Peyer's patch (tissue), 4 donors: ENCODE measurements at regions not wholly inside any gene's neighbourhood (a gene's known extent, or its start where the extent isn't known, plus 50 kb on each side); places are given as distances from the start of the nearest gene placed in this dataset.

ENCODE experiments used
- DNase-seq, 3 donors: peaks; one replicate each; pipeline ENCODE4 v3.0.0-alpha.2; 2017 to 2019
- H3K27ac ChIP-seq, 4 donors: fragments of 200-600 bp; sonication (generic); one replicate each; pipeline ENCODE4 v1.5.1; 2016 to 2019
- H3K27me3 ChIP-seq, 2 donors: fragments of 200-600 bp; sonication (generic); one replicate each; pipeline ENCODE4 v1.5.1; 2019
- H3K36me3 ChIP-seq, 3 donors: fragments of 200-600 bp; sonication (generic); one replicate each; pipeline ENCODE4 v1.5.1; 2016 to 2019
- H3K4me1 ChIP-seq, 4 donors: fragments of 200-600 bp; sonication (generic); one replicate each; pipeline ENCODE4 v1.5.1; 2016 to 2019
- H3K4me3 ChIP-seq, 4 donors: fragments of 200-600 bp; sonication (generic); 1 replicate in 3 of 4; 2 replicates in 1 of 4; pipeline ENCODE4 v1.5.1; 2016 to 2019; ENCODE audit warnings: mild to moderate bottlenecking in 1 of 4
- H3K9me3 ChIP-seq, 4 donors: fragments of 200-600 bp; sonication (generic); one replicate each; pipeline ENCODE4 v1.5.1; 2016 to 2019; ENCODE audit warnings: mild to moderate bottlenecking in 1 of 4
- POLR2A ChIP-seq, 2 donors: fragments of 450-650 bp; IDR thresholded peaks; one replicate each; pipeline ENCODE4 v1.5.1; 2017; ENCODE audit warnings: antibody characterized with exemption in 2 of 2, mild to moderate bottlenecking in 2 of 2, moderate library complexity in 2 of 2
- TF ChIP-seq, protein P1 (sequence below), 6 experiments: fragments of 450-650 bp in 4 of 6; fragments of 200-600 bp in 2 of 6; sonication (generic) in 1 of 6; IDR thresholded peaks; one replicate each; pipeline ENCODE4 v1.5.1; 2017 to 2019; ENCODE audit warnings: antibody characterized with exemption in 6 of 6, mild to moderate bottlenecking in 3 of 6, moderate library complexity in 1 of 6

DNA sequence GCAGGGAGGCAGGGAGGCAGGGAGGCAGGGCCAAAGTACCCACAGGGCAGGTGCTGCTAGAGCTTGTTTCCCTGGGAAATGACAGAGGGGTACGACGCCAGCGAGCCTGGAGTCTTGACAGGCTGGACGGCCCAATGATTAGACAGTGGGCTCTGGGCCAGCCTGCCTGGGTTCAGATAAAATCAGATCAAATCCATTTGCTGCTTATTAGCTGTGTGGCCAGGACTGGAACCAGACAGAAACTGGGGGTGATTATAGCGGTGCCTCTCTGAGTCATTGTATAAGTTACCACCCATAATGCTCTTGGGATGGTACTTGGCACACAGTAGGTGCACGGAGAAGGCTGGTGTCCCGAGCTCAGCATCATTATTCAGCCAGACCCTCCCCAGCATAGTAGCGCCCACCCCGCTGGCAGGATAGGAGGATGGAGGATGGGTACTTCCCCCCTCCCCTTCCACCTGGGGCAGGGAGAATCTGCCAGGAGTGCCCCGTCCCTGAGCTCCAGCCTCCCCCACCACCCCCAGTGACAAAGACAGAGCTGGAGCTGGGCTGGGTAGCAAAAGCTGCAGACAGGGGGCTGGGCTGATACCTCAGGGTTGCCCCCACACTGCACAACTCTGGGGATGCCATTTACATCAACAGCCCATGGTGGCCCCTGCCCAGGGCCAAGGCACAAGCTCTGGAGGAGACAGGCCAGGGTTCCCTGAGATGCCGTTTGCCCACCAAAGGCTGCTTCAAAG lies 77.6 kb upstream of the TNRC6C start:
- peaks cover 0 to 30% (median 28%) of the 10 kb centered on the region in 4 donors for H3K4me1 ChIP-seq
- H3K4me3 ChIP-seq: peak overlapping the region in 1 of 4 donors; percentile 29
- H3K27ac ChIP-seq: peak overlapping the region; percentile 33 to 77 (median 68)
- no peak for DNase-seq
- peaks cover 0 to 6% (median 0%) of the 10 kb centered on the region in 4 donors for H3K9me3 ChIP-seq
- TF ChIP-seq, protein P1, sequence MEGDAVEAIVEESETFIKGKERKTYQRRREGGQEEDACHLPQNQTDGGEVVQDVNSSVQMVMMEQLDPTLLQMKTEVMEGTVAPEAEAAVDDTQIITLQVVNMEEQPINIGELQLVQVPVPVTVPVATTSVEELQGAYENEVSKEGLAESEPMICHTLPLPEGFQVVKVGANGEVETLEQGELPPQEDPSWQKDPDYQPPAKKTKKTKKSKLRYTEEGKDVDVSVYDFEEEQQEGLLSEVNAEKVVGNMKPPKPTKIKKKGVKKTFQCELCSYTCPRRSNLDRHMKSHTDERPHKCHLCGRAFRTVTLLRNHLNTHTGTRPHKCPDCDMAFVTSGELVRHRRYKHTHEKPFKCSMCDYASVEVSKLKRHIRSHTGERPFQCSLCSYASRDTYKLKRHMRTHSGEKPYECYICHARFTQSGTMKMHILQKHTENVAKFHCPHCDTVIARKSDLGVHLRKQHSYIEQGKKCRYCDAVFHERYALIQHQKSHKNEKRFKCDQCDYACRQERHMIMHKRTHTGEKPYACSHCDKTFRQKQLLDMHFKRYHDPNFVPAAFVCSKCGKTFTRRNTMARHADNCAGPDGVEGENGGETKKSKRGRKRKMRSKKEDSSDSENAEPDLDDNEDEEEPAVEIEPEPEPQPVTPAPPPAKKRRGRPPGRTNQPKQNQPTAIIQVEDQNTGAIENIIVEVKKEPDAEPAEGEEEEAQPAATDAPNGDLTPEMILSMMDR (IDR thresholded peaks at IDR 0.05): no peak
- TF ChIP-seq POLR2A (IDR thresholded peaks at IDR 0.05): no peak
- H3K36me3 ChIP-seq: no peaks in the 10 kb centered on the region
- H3K27me3 ChIP-seq: no peaks in the 10 kb centered on the region

DNA sequence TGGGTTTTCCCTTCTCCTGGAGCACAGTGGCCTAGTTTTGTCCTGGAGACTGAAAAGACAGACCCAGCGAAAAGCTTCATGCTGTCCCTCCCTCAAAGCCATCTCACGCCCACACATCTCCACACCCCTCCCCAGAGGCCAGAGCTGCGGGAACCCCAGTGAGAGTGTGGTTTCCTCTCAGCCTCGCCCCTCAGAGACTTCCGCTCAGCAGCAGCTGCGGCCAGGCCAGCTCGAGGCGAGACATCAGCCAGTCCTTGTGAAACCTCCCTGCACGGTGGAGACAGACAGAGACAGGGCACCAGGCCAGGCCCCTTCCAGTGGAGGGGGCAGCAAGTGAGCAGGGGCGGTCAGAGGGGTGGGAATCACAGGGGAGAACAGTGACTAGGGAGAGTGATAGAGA lies 77.0 kb upstream of the TNRC6C start:
- Histone ChIP-seq H3K9me3 (no peaks in the 10 kb centered on the region), H3K36me3 (no peaks in the 10 kb centered on the region), H3K27ac (peak overlapping the region; percentile 33 to 77 (median 68)), H3K27me3 (no peaks in the 10 kb centered on the region), H3K4me3 (peak overlapping the region in 1 of 4 donors; percentile 29), H3K4me1 (peaks cover 0 to 30% (median 28%) of the 10 kb centered on the region in 4 donors)
- TF ChIP-seq, protein P1 (IDR thresholded peaks at IDR 0.05): no peak
- TF ChIP-seq POLR2A (IDR thresholded peaks at IDR 0.05): no peak
- DNase-seq: peak; percentile 66 to 94 (median 91)

DNA sequence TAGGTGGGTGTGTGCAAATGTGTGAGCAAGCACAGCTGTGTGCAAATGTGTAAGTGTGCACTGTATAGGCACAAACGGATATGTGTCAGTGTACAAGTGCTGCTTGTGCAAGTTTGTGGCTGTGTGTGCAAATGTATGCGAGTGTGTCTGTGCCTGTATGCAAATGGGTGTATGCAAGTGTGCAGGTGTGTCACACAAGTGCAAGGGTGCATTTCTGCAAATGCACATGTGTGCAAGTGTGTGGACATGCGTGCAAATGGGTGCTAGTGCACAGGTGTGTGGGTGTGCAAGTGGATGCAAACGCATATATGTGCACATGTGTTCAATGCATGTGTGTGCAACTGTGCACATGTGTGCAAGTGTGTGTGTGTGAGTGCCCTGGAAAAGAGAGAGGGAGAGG lies 76.5 kb upstream of the TNRC6C start:
- no peaks in the 10 kb centered on the region for H3K36me3 ChIP-seq
- TF ChIP-seq POLR2A (IDR thresholded peaks at IDR 0.05): no peak
- TF ChIP-seq, protein P1 (IDR thresholded peaks at IDR 0.05): no peak
- H3K4me3 ChIP-seq: peak overlapping the region in 1 of 4 donors; percentile 29
- no peaks in the 10 kb centered on the region for H3K9me3 ChIP-seq
- H3K27me3 ChIP-seq: no peaks in the 10 kb centered on the region
- peaks cover 0 to 30% (median 28%) of the 10 kb centered on the region in 4 donors for H3K4me1 ChIP-seq
- H3K27ac ChIP-seq: peak overlapping the region; percentile 47 to 77 (median 73)
- no peak for DNase-seq

DNA sequence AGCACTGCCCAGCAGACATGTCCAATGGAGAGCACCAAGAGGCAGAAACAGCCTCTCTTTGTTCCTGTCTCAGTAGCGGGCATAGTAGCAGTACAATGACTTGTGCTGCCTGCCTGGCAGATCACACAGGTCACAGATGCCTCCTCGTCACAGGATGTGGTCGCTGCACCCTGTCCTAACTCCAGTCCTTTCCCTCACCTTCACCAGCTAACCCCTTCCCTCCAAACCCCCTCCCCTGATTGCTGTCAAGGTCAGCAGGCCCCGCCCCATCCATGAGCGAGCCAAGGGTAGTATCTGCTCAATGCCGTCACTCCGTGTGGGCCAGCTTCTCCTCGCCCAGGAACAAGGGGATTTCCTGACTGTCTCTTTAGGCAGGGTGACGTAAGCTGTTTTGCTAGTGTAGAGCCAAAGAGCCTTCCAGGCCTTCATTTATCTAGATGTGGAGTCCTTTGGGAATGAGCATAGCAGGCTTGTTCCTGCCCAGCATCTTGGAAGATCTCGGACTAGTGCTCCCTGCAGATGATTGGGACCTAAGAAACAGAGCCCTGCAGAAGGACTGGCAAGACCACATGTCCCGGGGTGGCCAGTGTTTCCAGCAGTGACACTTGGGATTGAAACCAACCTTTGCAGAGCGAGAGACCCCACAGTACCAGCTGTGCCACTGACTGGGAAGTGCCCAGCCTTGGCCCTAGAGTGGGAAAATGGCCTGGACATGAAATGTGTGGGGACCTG lies 75.9 kb upstream of the TNRC6C start:
- TF ChIP-seq POLR2A (IDR thresholded peaks at IDR 0.05): no peak
- TF ChIP-seq, protein P1 (IDR thresholded peaks at IDR 0.05): no peak
- Histone ChIP-seq H3K9me3 (no peaks in the 10 kb centered on the region), H3K27me3 (no peaks in the 10 kb centered on the region), H3K27ac (peak overlapping the region; percentile 47 to 77 (median 73)), H3K4me1 (peaks cover 0 to 30% (median 30%) of the 10 kb centered on the region in 4 donors), H3K4me3 (peak overlapping the region in 1 of 4 donors; percentile 29), H3K36me3 (no peaks in the 10 kb centered on the region)
- peak in 2 of 3 donors; percentile 75 to 85 for DNase-seq

DNA sequence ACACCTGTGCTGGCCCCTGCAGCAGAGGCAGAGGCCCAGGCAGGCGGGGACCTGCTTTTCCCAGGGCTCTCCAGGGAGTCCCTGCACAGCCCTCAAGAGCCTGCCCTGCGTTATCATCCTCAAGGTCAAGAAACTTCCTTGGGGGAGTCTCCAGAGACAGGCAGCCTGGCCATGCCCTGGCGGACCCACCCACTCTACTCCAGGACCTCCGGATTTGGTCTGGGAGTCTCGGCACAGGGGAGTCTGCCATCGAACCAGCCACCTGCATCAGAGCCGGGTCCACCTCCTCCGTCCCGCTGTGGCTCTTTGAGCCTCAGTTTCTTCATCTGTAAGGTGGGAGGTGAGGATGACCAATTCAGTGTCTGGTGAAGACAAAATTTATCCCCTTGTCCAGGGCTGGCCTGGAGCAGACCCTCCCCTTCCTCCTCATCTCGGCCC lies 75.3 kb upstream of the TNRC6C start:
- peak overlapping the region; percentile 47 to 77 (median 73) for H3K27ac ChIP-seq
- no peaks in the 10 kb centered on the region for H3K36me3 ChIP-seq
- H3K27me3 ChIP-seq: no peaks in the 10 kb centered on the region
- no peak for DNase-seq
- peaks cover 0 to 30% (median 30%) of the 10 kb centered on the region in 4 donors for H3K4me1 ChIP-seq
- H3K9me3 ChIP-seq: no peaks in the 10 kb centered on the region
- no peak overlapping the region for H3K4me3 ChIP-seq
- no peak for TF ChIP-seq POLR2A (IDR thresholded peaks at IDR 0.05)
- TF ChIP-seq, protein P1 (IDR thresholded peaks at IDR 0.05): no peak
